Esophagus muscularis mucosa (tissue), 4 donors: ENCODE measurements at regions not wholly inside any gene's neighbourhood (a gene's known extent, or its start where the extent isn't known, plus 50 kb on each side); places are given as distances from the start of the nearest gene placed in this dataset.
A peak's percentile ranks its signal among the peaks of the same experiment; 100 is the strongest.

Experiments used
- DNase-seq: peaks from one replicate; pipeline ENCODE4 v3.0.0-alpha.2; 2017; ENCODE audit errors: extremely low spot score
- H3K27ac ChIP-seq, 4 donors: fragments of 200-600 bp; sonication (generic); replicated peaks in 1 of 4; 1 replicate in 3 of 4; 2 replicates in 1 of 4; pipeline ENCODE4 v1.5.1; 2016 to 2019; ENCODE audit warnings: mild to moderate bottlenecking in 1 of 4
- H3K27me3 ChIP-seq, 4 donors: fragments of 200-600 bp; sonication (generic); one replicate each; pipeline versions ENCODE4 v1.5.1 to v1.6.0; 2016 to 2019
- H3K36me3 ChIP-seq, 4 donors: fragments of 200-600 bp; sonication (generic); one replicate each; pipeline ENCODE4 v1.5.1; 2016 to 2019
- H3K4me1 ChIP-seq, 4 donors: fragments of 200-600 bp; sonication (generic); one replicate each; pipeline ENCODE4 v1.5.1; 2016 to 2019
- H3K4me3 ChIP-seq, 4 donors: fragments of 200-600 bp; sonication (generic); 1 replicate in 2 of 4; 2 replicates in 2 of 4; pipeline ENCODE4 v1.5.1; 2016 to 2019; ENCODE audit warnings: mild to moderate bottlenecking in 4 of 4, moderate library complexity in 1 of 4
- H3K9me3 ChIP-seq, 4 donors: fragments of 200-600 bp; sonication (generic); 1 replicate in 3 of 4; 2 replicates in 1 of 4; pipeline ENCODE4 v1.5.1; 2016 to 2019
- CTCF ChIP-seq, 3 experiments: fragments of 200-600 bp in 2 of 3; fragments of 450-650 bp in 1 of 3; sonication (generic) in 2 of 3; IDR thresholded peaks; one replicate each; pipeline ENCODE4 v1.5.1; 2017 to 2019; ENCODE audit warnings: antibody characterized with exemption in 3 of 3, mild to moderate bottlenecking in 2 of 3, moderate library complexity in 1 of 3
- EP300 ChIP-seq: sonication (generic); formaldehyde crosslinking; IDR thresholded peaks from one replicate; pipeline ENCODE4 v1.6.1; 2017; ENCODE audit warnings: antibody characterized with exemption
- POLR2A ChIP-seq: fragments of 450-650 bp; IDR thresholded peaks from one replicate; pipeline ENCODE4 v1.6.1; 2017; ENCODE audit warnings: antibody characterized with exemption, moderate library complexity, mild to moderate bottlenecking, low read depth
- POLR2AphosphoS5 ChIP-seq, 2 donors: sonication (generic); formaldehyde crosslinking; IDR thresholded peaks; one replicate each; pipeline ENCODE4 v1.6.1; 2017; ENCODE audit warnings: antibody characterized with exemption in 2 of 2
- WGBS: methylation state at CpG from one replicate; pipeline ENCODE4 v1.1.5; 2018; 5-methylcytosine and 5-hydroxymethylcytosine counted together
- intact Hi-C: fragments of 100-400 bp; cut with DNase I; formaldehyde crosslinking; loops from one replicate; pipeline ENCODE4 v1.15.1; 2023

- TF ChIP-seq POLR2AphosphoS5 (IDR thresholded peaks at IDR 0.05) (no peak), POLR2A (no peak), CTCF (IDR thresholded peaks at IDR 0.05) (no peak), EP300 (no peak)
- Histone ChIP-seq H3K27ac (no peak overlapping the region), H3K27me3 (no peaks in the 10 kb centered on the region), H3K9me3 (no peaks in the 10 kb centered on the region), H3K4me1 (peaks cover 0 to 12% (median 5%) of the 10 kb centered on the region in 4 donors), H3K4me3 (no peak overlapping the region), H3K36me3 (no peaks in the 10 kb centered on the region)
- intact Hi-C loops, result no loop called here
- WGBS, result 62% methylated on average over 5 of the region's 5 CpGs
- peak; percentile 72 for DNase-seq
Observed at GRCh38 chr2:224103651-224104050, 64.6 kb upstream of the SERPINE2 start.

GRCh38 chr2:224102991-224103390, 63.9 kb upstream of the SERPINE2 start:
- intact Hi-C loops, result no loop called here
- no peaks in the 10 kb centered on the region for H3K27me3 ChIP-seq
- DNase-seq, result no peak
- H3K4me3 ChIP-seq, result no peak overlapping the region
- no peak for TF ChIP-seq EP300
- TF ChIP-seq POLR2AphosphoS5 (IDR thresholded peaks at IDR 0.05), result no peak
- H3K27ac ChIP-seq, result no peak overlapping the region
- H3K36me3 ChIP-seq, result no peaks in the 10 kb centered on the region
- peaks cover 0 to 12% (median 7%) of the 10 kb centered on the region in 4 donors for H3K4me1 ChIP-seq
- no peaks in the 10 kb centered on the region for H3K9me3 ChIP-seq
- 56% methylated on average over 1 of the region's 1 CpG for WGBS

GRCh38 chr2:224101820-224102630, 62.9 kb upstream of the SERPINE2 start:
- Histone ChIP-seq H3K27ac (peak overlapping the region in 3 of 4 donors; percentile 37 to 60 (median 42)), H3K27me3 (no peaks in the 10 kb centered on the region), H3K4me1 (peaks cover 0 to 12% (median 7%) of the 10 kb centered on the region in 4 donors), H3K4me3 (no peak overlapping the region), H3K9me3 (no peaks in the 10 kb centered on the region), H3K36me3 (no peaks in the 10 kb centered on the region)
- 57% methylated on average over 4 of the region's 4 CpGs for WGBS
- peak in 1 of 2 donors; percentile 46 for TF ChIP-seq POLR2AphosphoS5 (IDR thresholded peaks at IDR 0.05)
- no peak for TF ChIP-seq CTCF (IDR thresholded peaks at IDR 0.05)
- peak; percentile 89 for DNase-seq
- intact Hi-C loops, result no loop called here

GRCh38 chr2:224099861-224100643, 61.0 kb upstream of the SERPINE2 start:
- TF ChIP-seq POLR2AphosphoS5 (IDR thresholded peaks at IDR 0.05) (no peak), CTCF (IDR thresholded peaks at IDR 0.05) (no peak), EP300 (no peak), POLR2A (no peak)
- H3K27ac ChIP-seq, result no peak overlapping the region
- 79% methylated on average over 4 of the region's 4 CpGs for WGBS

More at GRCh38 chr2:224099861-224100643, 61.0 kb upstream of the SERPINE2 start:
- Histone ChIP-seq H3K27me3 (no peaks in the 10 kb centered on the region), H3K36me3 (no peaks in the 10 kb centered on the region), H3K4me3 (no peak overlapping the region), H3K9me3 (no peaks in the 10 kb centered on the region), H3K4me1 (peaks cover 0 to 12% (median 7%) of the 10 kb centered on the region in 4 donors)
- intact Hi-C loops, result no loop called here
- DNase-seq, result no peak
